ENCODE measurements at regions not wholly inside any gene's neighbourhood (a gene's known extent, or its start where the extent isn't known, plus 50 kb on each side); places are given as distances from the start of the nearest gene placed in this dataset.

DNA sequence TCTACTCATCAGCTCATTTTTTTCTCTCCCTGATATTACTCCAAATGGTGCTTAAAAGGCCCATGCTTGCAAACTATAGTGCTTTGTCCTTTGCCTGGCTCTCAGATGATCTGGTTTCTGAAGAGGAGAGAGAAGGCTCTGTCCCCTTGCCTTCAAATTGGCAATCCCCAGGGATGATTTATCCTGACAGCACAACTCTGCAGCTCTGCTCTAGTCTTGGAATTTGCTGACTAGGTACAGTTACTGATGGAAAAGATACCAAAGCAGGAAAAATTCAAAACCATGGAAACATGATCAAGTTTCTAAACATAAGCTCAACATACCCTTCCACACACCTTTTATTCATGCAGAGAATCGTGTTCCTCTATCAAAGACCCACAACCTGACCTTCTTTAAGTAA is 106.7 kb upstream of the CADPS start:
- TF ChIP-seq, protein P1, sequence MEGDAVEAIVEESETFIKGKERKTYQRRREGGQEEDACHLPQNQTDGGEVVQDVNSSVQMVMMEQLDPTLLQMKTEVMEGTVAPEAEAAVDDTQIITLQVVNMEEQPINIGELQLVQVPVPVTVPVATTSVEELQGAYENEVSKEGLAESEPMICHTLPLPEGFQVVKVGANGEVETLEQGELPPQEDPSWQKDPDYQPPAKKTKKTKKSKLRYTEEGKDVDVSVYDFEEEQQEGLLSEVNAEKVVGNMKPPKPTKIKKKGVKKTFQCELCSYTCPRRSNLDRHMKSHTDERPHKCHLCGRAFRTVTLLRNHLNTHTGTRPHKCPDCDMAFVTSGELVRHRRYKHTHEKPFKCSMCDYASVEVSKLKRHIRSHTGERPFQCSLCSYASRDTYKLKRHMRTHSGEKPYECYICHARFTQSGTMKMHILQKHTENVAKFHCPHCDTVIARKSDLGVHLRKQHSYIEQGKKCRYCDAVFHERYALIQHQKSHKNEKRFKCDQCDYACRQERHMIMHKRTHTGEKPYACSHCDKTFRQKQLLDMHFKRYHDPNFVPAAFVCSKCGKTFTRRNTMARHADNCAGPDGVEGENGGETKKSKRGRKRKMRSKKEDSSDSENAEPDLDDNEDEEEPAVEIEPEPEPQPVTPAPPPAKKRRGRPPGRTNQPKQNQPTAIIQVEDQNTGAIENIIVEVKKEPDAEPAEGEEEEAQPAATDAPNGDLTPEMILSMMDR (IDR thresholded peaks at IDR 0.05; ENCODE audit: low read length), result no peak
- no peak for TF ChIP-seq EZH2 (IDR thresholded peaks at IDR 0.05; ENCODE audit: borderline replicate concordance, low read length)
